GM21515 (cell line): ENCODE measurements at regions not wholly inside any gene's neighbourhood (a gene's known extent, or its start where the extent isn't known, plus 50 kb on each side); places are given as distances from the start of the nearest gene placed in this dataset.

Experiments used
- ATAC-seq: cut with Tn5 transposase; IDR thresholded peaks from one replicate; pipeline ENCODE4 v1.9.1; 2021; ENCODE audit not compliant: unreplicated experiment

DNA sequence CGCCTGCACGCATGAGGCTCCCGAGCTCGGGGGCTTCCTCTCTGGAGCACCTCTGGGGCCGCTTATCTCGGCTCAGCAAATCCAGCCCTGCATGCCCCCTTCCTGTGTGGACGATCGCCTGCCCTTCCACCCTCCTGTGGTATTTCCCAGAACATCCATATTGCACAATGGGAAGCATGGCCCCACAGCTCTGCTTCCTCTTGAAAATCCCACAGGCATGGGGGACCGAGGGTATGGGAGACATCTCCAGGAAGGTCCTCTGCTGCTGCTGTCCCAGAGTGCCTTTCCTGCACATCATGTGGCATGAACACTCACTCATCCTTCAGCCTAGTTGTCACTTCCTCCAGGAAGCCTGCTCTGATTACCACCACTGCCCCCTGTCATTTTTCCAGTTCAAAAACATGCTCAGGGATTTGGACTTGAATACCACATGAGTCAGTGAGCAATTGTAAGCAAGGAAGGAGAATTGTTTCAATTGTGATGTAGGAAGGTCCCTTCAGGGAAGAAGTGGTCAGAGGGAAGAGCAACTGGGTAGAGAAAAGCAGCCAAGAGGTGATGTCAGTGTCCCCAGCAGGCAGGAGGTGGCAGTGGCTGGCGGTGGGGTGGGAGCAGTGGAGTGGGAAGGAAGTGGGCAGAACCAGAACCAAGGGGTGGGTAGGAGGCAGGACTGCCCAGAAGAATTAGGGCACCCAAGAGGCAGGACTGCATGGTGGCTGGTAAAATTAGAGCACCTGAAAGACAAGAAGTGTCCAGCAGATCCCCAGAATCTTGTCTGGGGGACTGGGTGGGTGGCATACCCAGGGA lies 67.5 kb upstream of the ZMIZ1 start:
- ATAC-seq, result no peak

DNA sequence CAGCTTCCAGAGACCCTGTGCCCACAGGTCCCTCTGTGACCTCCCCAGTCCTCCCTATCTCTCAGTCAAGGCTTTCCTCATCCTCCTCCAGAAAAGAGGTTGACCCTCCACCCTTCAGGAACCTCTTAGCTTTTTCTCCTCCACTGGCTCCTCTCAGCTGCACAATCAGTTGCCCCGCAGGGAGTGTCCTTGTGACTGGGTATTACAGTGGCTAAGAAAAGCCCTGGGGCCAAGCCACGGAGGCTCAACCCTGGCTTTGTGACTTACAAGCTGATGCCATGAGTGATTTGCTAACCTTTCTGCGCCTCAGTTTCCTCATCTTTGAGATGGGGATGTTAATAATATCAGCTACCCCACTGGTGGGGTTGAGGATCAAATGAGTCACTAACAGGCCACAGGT lies 66.4 kb upstream of the ZMIZ1 start:
- ATAC-seq, result no peak

- ATAC-seq, result no peak
These were observed 65.3 kb upstream of the ZMIZ1 start for GRCh38 chr10:79003183-79004100.

DNA sequence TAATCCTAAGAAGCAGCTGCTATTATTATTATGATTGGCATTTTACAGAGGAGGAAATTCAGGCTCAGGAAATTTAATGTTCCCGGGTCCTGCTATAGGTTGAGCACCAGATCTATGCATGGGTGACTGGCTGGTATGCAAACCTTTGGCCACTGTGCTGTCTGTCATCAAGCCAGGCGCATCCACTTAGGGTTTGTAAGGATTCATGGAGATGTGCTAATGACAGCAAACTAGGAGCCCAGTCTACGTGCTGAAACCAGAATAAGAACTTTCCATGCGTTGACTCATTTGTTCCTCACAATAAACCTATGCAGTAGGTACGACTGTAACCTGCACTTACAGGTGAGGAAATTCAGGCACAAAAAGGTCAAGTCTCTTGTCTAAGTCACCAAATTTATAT lies 64.5 kb upstream of the ZMIZ1 start:
- no peak for ATAC-seq

GRCh38 chr10:79005126-79005810 lies 63.5 kb upstream of the ZMIZ1 start:
- ATAC-seq, result no peak

DNA sequence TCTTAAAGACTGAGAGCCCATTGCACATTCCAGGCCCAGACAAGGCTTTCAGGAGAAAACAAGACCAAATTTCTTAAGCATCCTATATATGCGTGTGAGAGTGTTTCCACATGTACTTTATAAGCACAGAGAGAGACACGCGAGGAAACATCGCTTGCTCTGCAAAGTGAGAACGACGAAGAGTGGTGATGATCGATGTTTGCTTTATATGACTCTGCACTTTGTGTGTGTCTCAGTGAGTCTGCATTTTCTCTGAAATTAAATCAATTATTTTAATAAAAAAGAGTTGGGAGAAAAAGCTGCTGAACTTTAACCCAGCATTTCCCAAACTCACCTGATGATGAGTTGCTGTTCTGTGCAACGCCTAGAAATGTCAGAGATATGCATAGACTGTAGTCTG lies 61.7 kb upstream of the ZMIZ1 start:
- no peak for ATAC-seq

GRCh38 chr10:79007421-79008319 lies 61.1 kb upstream of the ZMIZ1 start:
- ATAC-seq, result no peak

- no peak for ATAC-seq
These were observed 59.6 kb upstream of the ZMIZ1 start for GRCh38 chr10:79009145-79009544.

DNA sequence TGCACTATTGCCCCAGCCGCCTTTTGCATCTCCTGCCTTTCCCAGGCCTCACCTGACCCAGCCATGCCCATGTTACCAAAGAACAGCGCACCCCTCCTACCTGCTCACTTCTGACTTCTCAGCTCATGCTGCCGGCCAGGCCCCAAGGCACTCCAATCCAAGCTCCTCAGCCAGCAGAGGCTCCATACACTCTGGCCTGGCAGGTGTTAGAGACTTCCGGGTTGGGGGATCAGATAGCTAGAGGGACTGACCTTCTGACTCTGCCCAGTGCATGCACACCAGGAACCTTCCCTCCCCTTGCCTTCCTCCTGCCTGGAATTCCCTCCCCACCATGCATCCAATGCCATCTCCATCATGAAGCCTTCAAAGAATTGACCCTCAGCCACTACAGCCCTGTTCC lies 56.2 kb upstream of the ZMIZ1 start:
- no peak for ATAC-seq

DNA sequence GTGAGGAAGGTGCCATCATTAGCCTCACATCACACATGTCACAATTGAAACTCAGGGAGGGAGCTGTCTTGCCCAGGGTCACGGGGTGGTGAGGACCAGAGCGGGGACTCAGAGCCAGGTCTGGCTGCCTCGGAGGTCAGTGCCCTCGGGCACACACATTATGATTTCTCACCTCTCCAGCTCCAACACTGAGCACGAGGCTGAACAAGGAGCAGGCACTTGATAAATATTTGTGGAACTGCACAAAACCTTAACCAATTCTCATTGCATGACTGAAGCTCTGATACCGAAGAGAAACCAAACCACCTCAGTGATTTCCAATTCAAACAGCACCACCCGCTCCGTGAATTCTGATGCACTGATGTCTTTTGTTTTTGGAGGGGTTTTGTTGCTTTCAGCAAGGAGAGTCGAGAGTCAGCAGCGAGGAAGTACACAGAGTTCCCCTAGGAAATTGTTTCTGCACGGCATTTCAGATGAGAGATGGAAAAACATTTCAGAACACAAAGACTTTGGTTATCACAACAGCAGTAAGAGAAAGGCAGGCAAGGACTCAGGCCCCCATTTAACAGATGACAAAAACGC lies 55.3 kb upstream of the ZMIZ1 start:
- no peak for ATAC-seq

- ATAC-seq, result no peak
These were observed 54.0 kb upstream of the ZMIZ1 start for GRCh38 chr10:79014796-79015195.

DNA sequence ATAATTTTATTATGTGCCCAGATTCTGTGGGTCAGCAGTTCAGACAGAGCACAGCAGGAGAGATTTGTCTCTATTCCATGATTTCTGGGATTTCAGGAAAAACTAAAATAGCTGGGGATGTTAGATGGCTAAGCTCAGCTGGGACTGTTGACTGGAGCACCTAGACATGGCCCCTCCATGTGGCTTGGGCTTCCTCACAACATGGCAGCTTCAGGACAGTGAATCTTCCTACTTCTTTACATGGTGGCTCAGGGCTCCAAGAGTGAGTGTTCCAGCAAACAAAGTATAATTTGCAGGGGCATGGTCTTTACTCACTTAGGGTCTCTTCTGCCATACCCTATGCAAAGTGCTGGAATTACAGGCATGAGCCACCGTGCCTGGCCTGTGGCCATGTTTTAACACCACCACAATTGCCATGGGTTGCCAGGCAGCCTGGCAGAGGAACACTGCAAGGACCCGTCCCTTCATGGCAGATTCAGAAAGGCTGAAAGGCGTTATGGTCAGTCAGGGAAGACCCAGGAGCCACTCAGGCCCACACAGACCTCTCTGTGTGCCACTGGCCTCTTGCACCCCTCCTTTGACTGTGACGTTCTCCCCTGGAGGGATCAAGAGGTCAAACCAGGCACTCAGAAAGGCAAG lies 50.8 kb upstream of the ZMIZ1 start:
- ATAC-seq, result no peak

DNA sequence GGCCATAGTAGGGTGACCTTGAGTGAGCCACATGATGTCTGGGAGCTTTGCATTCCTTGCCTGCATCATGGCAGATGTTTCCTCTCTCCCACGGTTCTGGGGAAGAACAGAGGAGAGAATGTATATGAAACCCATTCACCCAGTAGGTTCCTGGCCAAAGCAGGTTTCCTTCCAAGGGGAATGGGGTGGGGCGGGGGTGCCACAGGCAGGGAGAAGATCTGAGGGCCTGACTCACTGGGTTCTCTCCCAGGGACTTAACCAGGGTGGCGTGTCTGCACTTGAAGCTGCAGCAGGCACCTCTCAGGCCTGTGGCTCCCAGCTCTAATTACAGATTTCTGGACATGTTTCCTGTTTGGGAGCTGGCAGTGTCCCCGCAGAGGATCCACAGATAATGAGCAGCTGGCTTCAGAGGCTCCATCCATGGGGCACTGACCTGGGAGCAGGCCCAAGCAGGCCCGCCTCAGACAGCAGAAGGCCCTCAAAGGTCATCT lies 50.2 kb upstream of the ZMIZ1 start:
- ATAC-seq, result no peak
